Gastroesophageal sphincter (tissue), 4 donors: ENCODE measurements at regions not wholly inside any gene's neighbourhood (a gene's known extent, or its start where the extent isn't known, plus 50 kb on each side); places are given as distances from the start of the nearest gene placed in this dataset.

ENCODE experiments used
- ATAC-seq: fragments of 150-250 bp; one replicate; pipeline ENCODE4 v1.9.1; 2016; ENCODE audit warnings: mild to moderate bottlenecking, moderate library complexity
- H3K27ac ChIP-seq, 4 donors: fragments of 200-600 bp; sonication (generic) in 3 of 4; 1 replicate in 3 of 4; 2 replicates in 1 of 4; pipeline ENCODE4 v1.5.1; 2016 to 2019
- H3K27me3 ChIP-seq: fragments of 200-600 bp; sonication (generic); one replicate; pipeline ENCODE4 v1.5.1; 2019
- H3K36me3 ChIP-seq, 2 donors: fragments of 200-600 bp; sonication (generic); one replicate each; pipeline ENCODE4 v1.5.1; 2019; ENCODE audit warnings: control low read depth in 1 of 2
- H3K4me1 ChIP-seq, 3 donors: fragments of 200-600 bp; sonication (generic); 1 replicate in 2 of 3; 2 replicates in 1 of 3; pipeline ENCODE4 v1.5.1; 2016 to 2019; ENCODE audit warnings: control low read depth in 2 of 3
- H3K4me3 ChIP-seq, 2 donors: fragments of 200-600 bp; sonication (generic); one replicate each; pipeline ENCODE4 v1.5.1; 2019; ENCODE audit warnings: mild to moderate bottlenecking in 1 of 2, moderate library complexity in 1 of 2
- H3K9me3 ChIP-seq, 3 donors: fragments of 200-600 bp; sonication (generic); one replicate each; pipeline ENCODE4 v1.5.1; 2017 to 2019; ENCODE audit warnings: control low read depth in 2 of 3
- EP300 ChIP-seq: sonication (generic); formaldehyde crosslinking; IDR thresholded peaks from one replicate; pipeline ENCODE4 v1.6.1; 2017; ENCODE audit warnings: antibody characterized with exemption, mild to moderate bottlenecking
- POLR2A ChIP-seq, 2 donors: fragments of 450-650 bp; IDR thresholded peaks; one replicate each; pipeline ENCODE4 v1.6.1; 2017; ENCODE audit warnings: antibody characterized with exemption in 2 of 2, mild to moderate bottlenecking in 2 of 2, moderate library complexity in 1 of 2
- POLR2AphosphoS5 ChIP-seq: sonication (generic); formaldehyde crosslinking; IDR thresholded peaks from one replicate; pipeline ENCODE4 v1.6.1; 2017; ENCODE audit warnings: antibody characterized with exemption
- WGBS, 2 donors: methylation state at CpG; one replicate each; pipeline ENCODE4 v1.1.5; 2018; ENCODE audit warnings: low coverage in 1 of 2; 5-methylcytosine and 5-hydroxymethylcytosine counted together
- TF ChIP-seq, protein P1 (sequence below), 4 experiments: fragments of 200-600 bp in 2 of 4; fragments of 450-650 bp in 2 of 4; sonication (generic) in 1 of 4; IDR thresholded peaks; one replicate each; pipeline ENCODE4 v1.5.1; 2017 to 2019; ENCODE audit warnings: antibody characterized with exemption in 4 of 4, mild to moderate bottlenecking in 2 of 4, moderate library complexity in 2 of 4

- no peak for TF ChIP-seq EP300
- TF ChIP-seq, protein P1, sequence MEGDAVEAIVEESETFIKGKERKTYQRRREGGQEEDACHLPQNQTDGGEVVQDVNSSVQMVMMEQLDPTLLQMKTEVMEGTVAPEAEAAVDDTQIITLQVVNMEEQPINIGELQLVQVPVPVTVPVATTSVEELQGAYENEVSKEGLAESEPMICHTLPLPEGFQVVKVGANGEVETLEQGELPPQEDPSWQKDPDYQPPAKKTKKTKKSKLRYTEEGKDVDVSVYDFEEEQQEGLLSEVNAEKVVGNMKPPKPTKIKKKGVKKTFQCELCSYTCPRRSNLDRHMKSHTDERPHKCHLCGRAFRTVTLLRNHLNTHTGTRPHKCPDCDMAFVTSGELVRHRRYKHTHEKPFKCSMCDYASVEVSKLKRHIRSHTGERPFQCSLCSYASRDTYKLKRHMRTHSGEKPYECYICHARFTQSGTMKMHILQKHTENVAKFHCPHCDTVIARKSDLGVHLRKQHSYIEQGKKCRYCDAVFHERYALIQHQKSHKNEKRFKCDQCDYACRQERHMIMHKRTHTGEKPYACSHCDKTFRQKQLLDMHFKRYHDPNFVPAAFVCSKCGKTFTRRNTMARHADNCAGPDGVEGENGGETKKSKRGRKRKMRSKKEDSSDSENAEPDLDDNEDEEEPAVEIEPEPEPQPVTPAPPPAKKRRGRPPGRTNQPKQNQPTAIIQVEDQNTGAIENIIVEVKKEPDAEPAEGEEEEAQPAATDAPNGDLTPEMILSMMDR (IDR thresholded peaks at IDR 0.05) = no peak
- TF ChIP-seq POLR2AphosphoS5 = no peak
- TF ChIP-seq POLR2A (IDR thresholded peaks at IDR 0.05) = no peak
- no peak for ATAC-seq
- Histone ChIP-seq H3K27ac (no peak overlapping the region), H3K27me3 (no peaks in the 10 kb centered on the region), H3K9me3 (no peaks in the 10 kb centered on the region), H3K36me3 (no peaks in the 10 kb centered on the region), H3K4me1 (peaks cover 0 to 10% (median 0%) of the 10 kb centered on the region in 3 donors), H3K4me3 (no peak overlapping the region)
- WGBS, 2 donors = 42 to 55% methylated on average over 2 to 4 of the region's 4 CpGs
Observed at GRCh38 chr20:41935259-41935791, 317.1 kb upstream of the CHD6 start.

- Histone ChIP-seq H3K9me3 (no peaks in the 10 kb centered on the region), H3K27me3 (peaks cover 6% of the 10 kb centered on the region), H3K36me3 (no peaks in the 10 kb centered on the region), H3K4me3 (no peak overlapping the region), H3K4me1 (peaks cover 0 to 10% (median 0%) of the 10 kb centered on the region in 3 donors), H3K27ac (no peak overlapping the region)
- TF ChIP-seq POLR2A (IDR thresholded peaks at IDR 0.05) = no peak
- TF ChIP-seq POLR2AphosphoS5 = no peak
- TF ChIP-seq, protein P1 (IDR thresholded peaks at IDR 0.05) = no peak
- TF ChIP-seq EP300 = no peak
- WGBS, 2 donors = 82 to 100% methylated on average over 1 to 7 of the region's 7 CpGs
- no peak for ATAC-seq
Observed at GRCh38 chr20:41932431-41932830, 314.3 kb upstream of the CHD6 start.

DNA sequence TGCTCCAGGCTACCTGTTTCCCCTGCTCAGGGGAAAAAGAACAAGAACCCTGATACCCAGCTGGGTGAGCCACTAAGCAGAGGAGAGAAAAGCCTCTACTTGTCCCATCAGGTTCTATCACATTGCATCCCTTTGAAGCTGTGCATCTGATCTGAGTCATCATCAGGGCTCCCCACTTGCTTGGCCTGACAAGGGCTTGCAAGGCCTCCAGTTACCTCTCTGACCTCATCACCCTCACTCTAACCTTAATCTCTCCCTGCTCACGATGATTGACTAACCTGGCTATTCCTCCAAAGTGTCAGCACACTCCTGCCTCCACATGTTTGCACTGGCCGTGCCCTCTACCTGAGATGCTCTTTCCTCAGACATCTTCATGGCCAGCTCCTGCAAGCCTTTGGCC is 309.5 kb upstream of the CHD6 start:
- no peak overlapping the region for H3K27ac ChIP-seq
- TF ChIP-seq, protein P1 (IDR thresholded peaks at IDR 0.05) = no peak
- TF ChIP-seq EP300 (no peak), POLR2AphosphoS5 (no peak), POLR2A (IDR thresholded peaks at IDR 0.05) (no peak)
- no peaks in the 10 kb centered on the region for H3K36me3 ChIP-seq
- no peaks in the 10 kb centered on the region for H3K9me3 ChIP-seq
- 75 to 79% methylated on average over 2 of the region's 2 CpGs for WGBS, 2 donors
- peaks cover 15% of the 10 kb centered on the region for H3K27me3 ChIP-seq
- no peak for ATAC-seq
- H3K4me3 ChIP-seq = no peak overlapping the region
- no peaks in the 10 kb centered on the region for H3K4me1 ChIP-seq

- TF ChIP-seq POLR2A (IDR thresholded peaks at IDR 0.05) = no peak
- no peak for TF ChIP-seq POLR2AphosphoS5
- TF ChIP-seq, protein P1 (IDR thresholded peaks at IDR 0.05) = no peak
- no peak for TF ChIP-seq EP300
- Histone ChIP-seq H3K4me3 (no peak overlapping the region), H3K4me1 (no peaks in the 10 kb centered on the region), H3K27ac (no peak overlapping the region), H3K9me3 (no peaks in the 10 kb centered on the region), H3K27me3 (peaks cover 15% of the 10 kb centered on the region), H3K36me3 (no peaks in the 10 kb centered on the region)
- ATAC-seq = no peak
- 60 to 100% methylated on average over 1 to 2 of the region's 2 CpGs for WGBS, 2 donors
Observed at GRCh38 chr20:41927189-41927588, 309.0 kb upstream of the CHD6 start.

GRCh38 chr20:41925476-41925875 is 307.3 kb upstream of the CHD6 start:
- no peak overlapping the region for H3K4me3 ChIP-seq
- H3K36me3 ChIP-seq = no peaks in the 10 kb centered on the region
- no peak for ATAC-seq
- WGBS, 2 donors = 46 to 68% methylated on average over 2 to 4 of the region's 4 CpGs
- no peaks in the 10 kb centered on the region for H3K4me1 ChIP-seq
- TF ChIP-seq, protein P1 (IDR thresholded peaks at IDR 0.05) = no peak
- TF ChIP-seq POLR2A (IDR thresholded peaks at IDR 0.05) (no peak), POLR2AphosphoS5 (no peak), EP300 (no peak)
- H3K9me3 ChIP-seq = no peaks in the 10 kb centered on the region
- H3K27me3 ChIP-seq = peaks cover 15% of the 10 kb centered on the region
- H3K27ac ChIP-seq = no peak overlapping the region
